Nucleus accumbens (tissue), 56 donors: ENCODE measurements at regions not wholly inside any gene's neighbourhood (a gene's known extent, or its start where the extent isn't known, plus 50 kb on each side); places are given as distances from the start of the nearest gene placed in this dataset.
"Not testable (repeated sequence)": the region's sequence is repeated elsewhere in the genome, so short reads cannot be mapped to it uniquely, and the experiment has no call there.

ENCODE experiments used
- DNase-seq, 56 donors: peaks; one replicate each; lab custom pipeline; 2025; lab: John Stamatoyannopoulos, UW

GRCh38 chr18:40159141-40160017, 1795.7 kb upstream of the PIK3C3 start:
- DNase-seq, result no peak

GRCh38 chr18:40157120-40157519, 1797.9 kb upstream of the PIK3C3 start:
- DNase-seq, result no peak

DNA sequence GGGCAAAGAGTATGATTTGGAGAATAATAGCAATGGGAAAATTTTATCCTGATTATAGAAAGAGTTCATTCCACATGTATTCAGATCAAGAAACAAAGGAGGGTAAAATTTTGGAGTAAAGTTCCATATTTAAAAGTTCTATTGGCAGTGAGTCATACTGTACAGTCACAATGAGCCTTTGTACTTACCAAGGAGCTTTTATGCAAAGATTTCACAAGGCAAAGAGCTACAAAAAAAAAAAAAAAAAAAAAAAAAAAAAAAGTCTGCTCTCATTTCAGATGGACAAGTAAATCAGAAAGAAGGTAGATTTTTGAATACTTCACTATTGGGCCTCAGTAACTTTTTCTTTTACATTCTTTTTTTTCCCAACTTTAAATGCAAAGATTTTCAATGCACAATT, 1802.2 kb upstream of the PIK3C3 start:
- no peak for DNase-seq

DNA sequence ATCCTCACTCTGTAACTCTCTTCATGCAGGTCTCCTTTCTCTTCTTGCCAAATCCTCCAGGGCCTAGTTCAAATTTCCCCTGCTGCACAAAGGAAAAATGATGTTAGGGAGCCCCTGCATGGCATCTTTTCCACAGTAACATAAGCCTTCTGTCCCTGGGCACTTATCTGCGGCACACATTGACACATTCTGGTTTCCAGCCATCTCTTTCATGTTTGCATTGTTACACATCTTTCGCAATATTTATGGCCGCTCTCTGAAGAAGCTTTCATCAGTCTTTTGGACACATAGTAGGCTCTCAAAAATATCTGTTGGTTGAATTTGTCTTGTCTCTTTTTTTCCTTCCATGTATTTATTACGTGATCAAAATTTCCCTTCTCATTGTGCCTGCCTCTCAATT, 1806.1 kb upstream of the PIK3C3 start:
- DNase-seq, result no peak

GRCh38 chr18:40133253-40133652, 1821.8 kb upstream of the PIK3C3 start:
- DNase-seq, result no peak

GRCh38 chr18:40132438-40132837, 1822.6 kb upstream of the PIK3C3 start:
- DNase-seq, result not testable (repeated sequence)

DNA sequence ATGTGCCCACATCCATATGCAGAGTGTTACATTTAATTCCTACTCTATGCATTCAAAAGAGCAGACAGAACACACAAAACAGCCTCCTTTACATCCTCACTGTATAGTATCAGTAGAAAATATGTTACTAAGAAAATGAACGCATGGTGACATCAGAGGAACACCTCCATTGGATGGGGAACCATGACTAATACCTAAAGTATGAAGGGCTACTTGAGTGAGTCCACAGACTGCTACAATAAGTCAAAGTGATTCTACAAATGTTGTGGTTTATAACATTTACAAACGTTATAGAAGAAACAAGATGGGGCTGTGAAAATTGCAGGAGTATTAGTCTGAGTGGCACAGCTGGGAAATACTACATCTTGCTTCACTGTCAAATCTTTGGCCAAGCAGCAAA, 1830.9 kb upstream of the PIK3C3 start:
- DNase-seq, result no peak

GRCh38 chr18:40120796-40121391, 1834.1 kb upstream of the PIK3C3 start:
- no peak for DNase-seq

GRCh38 chr18:40120356-40120755, 1834.7 kb upstream of the PIK3C3 start:
- no peak for DNase-seq

DNA sequence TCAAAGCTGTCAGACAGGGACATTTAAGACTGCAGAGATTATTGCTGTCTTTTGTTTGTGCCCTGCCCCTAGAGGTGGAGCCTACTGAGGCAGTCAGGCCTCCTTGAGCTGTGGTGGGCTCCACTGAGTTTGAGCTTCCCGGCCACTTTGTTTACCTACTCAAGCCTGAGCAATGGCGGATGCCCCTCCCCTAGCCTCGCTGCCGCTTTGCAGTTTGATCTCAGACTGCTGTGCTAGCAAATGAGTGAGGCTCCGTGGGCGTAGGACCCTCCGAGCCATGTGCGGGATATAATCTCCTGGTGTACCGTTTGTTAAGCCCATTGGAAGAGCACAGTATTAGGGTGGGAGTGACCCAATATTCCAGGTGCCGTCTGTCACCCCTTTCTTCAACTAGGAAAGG, 1835.5 kb upstream of the PIK3C3 start:
- not testable (repeated sequence) for DNase-seq

- DNase-seq, result no peak
Measured at GRCh38 chr18:40110455-40110854, 1844.6 kb upstream of the PIK3C3 start.

DNA sequence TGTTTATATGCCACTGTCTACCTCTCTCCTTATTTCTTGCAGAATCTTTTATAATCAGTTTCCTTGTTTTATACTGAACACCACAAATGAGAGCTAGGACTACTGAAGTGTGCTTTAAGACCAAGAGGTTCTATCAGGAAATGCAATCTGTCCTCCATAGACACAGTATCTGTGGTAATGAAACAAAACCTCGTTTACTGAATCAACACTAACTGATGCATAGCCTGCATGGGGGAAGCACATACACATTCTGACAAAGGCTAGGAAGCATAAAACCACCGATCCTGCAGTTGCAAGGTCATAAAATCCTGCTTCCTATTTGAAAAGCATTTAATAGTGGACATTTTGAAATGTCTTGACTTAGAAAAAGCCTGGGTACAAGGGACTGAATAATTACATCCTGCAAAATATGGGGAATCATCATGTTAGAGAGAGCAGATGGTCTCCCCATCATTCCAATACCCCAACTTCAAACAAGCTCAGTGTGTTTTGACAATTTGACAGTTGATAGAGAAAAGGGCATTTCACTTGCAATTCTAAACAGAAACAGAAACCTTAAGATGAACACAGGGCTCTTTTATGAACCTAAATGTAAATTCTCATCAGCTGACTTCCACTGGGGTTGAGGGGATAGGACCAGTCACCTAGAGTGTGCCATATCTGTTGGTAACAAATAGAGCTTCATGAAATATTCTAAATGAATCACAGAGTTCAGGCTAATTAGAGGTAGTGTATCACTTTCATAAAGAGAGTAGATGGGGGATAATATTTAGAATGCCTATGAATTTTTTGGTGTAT, 1845.6 kb upstream of the PIK3C3 start:
- DNase-seq, result no peak

DNA sequence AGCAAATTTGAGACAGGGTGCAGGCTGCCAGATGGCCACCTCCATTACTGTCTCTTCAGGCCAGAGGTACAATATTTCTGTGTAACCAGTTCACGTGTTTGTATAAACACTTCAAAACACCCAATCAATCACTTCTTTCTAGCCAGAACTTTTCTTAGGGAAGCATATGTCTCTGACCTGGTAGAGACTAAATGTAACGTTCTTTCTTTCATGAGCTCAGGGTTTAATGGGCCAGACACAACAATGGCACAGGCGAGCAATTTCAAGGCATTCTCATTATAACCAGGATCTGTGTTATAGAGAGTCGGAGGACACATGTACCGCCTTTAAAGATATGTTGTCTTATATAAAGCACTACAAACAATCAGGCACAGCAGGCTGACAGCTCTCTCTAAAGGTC, 1846.4 kb upstream of the PIK3C3 start:
- no peak for DNase-seq

- DNase-seq, result no peak
Measured at GRCh38 chr18:40102903-40103302, 1852.1 kb upstream of the PIK3C3 start.

GRCh38 chr18:40099641-40100040, 1855.4 kb upstream of the PIK3C3 start:
- no peak for DNase-seq

- DNase-seq, result no peak
Measured at GRCh38 chr18:40096675-40097074, 1858.4 kb upstream of the PIK3C3 start.

GRCh38 chr18:40094441-40094840, 1860.6 kb upstream of the PIK3C3 start:
- DNase-seq, result no peak

GRCh38 chr18:40088130-40088529, 1866.9 kb upstream of the PIK3C3 start:
- DNase-seq, result no peak

DNA sequence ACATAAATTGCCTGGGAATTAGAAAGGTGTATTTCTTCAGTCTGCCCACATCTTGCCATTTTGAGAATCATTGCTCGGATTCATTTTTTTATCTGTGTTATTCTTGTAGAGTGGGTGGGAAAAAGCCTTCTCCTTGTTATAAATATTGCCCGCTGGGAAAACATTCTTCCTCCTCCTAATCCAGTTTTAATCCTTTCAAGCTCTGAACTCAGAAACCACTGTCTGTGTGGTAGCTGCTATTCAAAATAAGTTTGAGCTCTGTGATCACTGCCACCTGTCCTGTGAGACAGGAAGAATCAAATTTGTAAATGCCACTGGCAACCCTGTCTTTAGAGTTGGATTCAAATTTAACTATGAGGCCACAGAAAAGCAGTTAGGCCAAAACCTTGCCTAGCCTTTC, 1875.2 kb upstream of the PIK3C3 start:
- DNase-seq, result no peak

DNA sequence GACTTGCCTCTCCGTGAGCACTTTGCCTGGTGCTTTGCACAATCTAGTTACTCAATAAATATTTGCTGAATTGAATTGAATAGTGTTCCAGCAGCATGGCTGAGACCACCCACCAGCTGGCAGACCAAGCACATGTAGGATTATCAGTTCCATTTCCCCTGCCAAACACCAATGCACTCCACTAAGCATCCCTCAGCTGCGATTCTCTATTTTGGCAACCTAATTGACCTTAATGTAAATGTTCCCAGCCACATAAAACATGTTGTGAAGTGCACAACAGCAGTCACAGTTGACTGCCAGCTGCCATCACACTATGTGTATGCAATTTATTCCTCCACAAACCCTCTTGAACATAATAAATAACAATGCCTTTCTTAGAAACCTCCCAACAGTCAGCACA, 1879.4 kb upstream of the PIK3C3 start:
- DNase-seq, result no peak

DNA sequence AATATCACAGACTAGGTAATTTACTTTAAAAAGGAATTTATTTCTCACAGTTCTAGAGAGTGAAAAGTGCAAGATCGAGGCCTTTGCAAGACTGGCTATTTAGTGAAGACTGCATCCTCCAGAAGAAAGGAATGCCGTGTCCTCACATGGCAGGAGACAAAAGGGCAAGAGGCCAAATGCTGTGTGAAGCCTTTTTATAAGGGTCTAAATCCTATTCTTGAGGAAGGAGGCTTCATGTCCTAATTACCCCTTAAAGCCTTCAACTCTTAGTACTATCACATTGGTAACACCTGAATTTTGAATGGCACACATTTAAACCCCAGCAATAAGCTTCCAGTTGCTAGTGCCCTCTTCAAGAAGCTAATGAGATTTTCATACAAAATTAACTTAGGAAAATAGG, 1882.3 kb upstream of the PIK3C3 start:
- no peak for DNase-seq
